ENCODE measurements at regions not wholly inside any gene's neighbourhood (a gene's known extent, or its start where the extent isn't known, plus 50 kb on each side); places are given as distances from the start of the nearest gene placed in this dataset.
A peak's percentile ranks its signal among the peaks of the same experiment; 100 is the strongest.

DNA sequence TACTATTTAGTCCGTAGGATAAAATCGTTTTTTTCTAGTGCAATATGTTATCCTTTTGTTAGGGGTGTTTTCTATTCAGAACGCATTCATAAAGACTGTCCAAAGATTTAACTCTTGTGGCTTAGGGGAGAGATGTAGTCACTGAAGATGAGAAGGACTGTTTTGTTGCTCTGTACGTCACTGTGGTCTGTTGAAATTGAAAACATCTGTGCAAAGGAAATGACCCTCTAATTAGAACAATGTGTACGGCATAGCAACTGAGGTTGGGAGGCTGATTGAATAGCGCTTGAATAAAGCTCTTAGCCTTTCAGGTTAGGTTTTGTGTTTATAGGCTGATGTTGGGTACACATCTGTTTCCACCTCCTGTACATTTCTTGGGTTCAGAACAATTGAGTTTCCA lies 453.4 kb upstream of the AKR1E2 start:
- no peak for DNase-seq

DNA sequence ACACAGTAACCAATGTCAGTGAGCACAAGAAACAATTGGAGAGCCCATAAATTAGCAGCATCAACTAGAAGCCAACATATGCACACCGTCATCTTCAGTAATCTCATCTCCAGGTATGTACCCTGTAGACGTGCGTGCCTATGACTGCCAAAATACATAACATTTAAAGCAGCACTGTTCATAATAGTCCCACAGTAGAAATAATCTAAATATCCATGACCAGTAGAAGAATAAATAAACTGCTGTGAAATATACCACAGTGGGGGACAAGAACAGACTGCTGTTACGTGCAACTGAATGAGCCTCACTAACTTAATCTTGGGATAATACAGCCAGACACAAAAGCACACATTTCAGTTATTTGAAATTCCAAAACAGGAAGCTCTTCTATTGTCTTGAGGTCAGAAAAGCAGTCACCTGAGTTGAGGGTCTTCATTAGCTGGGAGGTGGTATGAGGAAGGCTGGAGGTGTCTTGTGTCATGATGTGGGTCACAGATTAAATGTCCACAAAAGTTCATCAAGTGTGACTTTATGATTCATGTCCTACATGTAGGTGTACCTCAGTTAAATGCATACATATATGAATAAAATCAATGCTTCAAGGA lies 454.2 kb upstream of the AKR1E2 start:
- DNase-seq = no peak

DNA sequence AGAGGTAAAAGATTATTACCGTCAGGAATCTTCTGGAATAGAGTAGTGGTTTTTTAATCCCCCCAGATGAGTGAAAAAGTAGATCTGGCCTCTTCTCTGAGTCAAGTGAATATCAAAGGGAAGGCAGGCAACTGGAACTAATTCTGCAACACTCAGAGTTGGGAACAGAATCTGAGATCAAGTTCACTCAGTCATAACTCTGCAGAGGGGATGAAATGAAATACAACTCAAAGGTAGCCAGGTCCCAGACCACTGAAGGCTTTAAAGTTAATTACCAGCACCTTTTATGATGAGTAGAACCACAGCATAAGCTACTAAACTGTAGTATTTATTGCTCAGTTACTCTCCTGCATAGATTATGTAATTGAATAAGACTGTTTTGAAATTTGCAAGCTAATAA lies 455.6 kb upstream of the AKR1E2 start:
- DNase-seq = no peak

DNA sequence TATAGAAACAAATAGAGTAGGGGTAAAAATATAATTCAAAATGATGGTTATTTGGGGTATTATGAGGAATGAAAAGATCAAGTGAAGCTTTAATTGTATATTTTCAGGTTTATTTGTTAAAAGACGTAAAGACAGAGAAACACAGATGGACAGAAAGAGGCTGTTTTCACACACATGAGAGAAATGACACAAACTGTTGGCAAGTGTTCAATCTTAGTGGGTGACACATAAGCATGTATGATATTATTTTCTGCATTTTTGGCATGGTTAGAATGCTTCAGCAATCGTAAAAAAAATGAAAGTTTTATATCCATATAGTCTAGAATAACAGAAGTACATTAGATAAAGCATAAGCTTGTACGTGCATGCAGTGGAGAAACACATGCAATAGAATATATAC lies 464.4 kb upstream of the AKR1E2 start:
- DNase-seq = no peak

DNA sequence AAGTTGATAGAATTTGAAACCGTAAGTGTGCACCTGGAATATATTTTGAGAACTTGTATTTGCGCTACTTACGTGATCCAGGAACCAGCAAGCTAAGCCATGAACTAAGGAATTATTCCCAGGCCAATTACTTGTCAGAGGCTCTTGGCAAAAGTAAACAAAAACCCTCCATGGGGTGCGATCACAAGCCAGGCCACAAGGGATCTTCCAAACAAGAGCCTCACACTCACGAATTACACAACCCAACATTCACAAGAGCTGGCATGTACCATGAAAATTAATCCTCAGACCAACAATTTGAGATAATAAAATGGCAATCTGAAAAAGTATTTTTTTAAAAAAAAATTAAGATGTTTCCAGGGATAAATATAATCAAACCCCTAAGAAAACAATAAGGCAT lies 467.0 kb upstream of the AKR1E2 start:
- DNase-seq = peak in 1 of 2 experiments; percentile 0

DNA sequence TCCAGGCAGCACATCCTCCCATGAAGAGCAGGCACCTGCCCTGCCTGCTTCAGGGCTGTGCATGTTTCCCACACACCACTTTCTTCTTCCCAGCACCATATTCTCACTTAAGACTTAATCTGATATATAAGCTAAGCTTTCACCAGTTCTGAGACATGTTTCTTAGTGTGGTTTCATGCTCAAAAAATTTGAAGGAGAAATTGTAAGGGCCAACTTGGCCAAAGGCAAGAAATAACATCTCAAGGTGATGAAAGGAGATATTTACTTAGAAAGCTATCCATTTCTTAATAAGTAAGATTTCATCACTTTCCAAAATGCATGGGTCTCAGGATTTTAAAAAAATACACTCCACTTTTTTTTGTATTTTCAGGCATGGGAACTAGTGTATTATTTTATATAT lies 468.1 kb upstream of the AKR1E2 start:
- DNase-seq = no peak

DNA sequence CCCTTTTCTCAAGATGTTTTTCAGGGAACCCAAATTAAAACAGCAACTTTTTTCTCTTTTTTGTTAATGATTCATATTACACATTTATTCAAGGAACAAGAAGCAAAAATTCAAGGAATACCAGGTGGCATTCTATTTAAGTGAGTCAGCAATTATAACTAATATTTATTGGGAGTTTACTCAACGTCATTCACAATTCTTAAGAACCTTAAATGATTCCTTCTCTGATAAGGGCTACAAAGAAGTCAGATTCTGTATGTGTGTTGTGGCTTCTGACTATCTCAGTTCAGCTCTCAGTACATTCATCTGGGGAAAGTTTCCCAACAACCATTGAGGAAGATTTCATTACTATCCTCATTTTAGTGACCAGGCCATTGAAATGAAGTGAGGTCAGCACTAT lies 470.7 kb upstream of the AKR1E2 start:
- no peak for DNase-seq

DNA sequence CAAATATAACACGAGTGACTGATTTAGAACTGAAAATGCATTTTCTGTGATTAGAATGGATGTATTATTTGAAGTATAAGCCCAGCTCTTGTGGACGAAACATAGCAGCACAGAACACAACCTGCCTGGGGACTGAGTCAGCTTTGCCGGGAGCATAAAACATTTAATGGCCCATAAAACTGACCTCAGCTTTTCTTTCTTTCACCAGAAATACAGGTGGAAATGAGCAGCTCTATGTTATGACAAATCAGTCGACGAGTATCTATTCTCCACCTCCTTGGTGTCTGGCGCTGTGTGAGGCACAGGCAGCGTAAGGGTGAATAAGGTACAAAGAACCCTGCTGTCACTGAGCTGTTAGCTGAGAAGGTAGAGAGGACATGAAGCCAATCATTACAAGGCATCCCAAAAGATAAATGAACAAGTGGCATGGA lies 471.6 kb upstream of the AKR1E2 start:
- no peak for DNase-seq

DNA sequence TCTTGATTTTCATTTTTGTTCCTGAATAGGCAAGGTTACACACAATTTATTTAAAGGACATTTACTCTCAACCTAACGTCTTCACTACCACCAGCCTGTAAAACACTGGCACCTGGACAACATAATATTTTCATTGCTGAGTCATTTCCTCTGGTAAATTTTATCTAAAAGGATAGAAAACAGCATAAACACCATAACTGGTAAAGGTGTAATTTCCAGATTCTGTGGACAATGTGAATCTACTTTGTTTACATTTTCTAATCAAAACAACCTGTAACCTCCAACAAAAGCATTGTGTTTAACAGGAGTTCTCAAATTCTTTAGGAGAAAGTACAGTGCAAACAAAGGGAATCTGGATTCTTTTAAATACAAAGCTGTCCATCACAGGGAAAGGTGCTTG lies 472.0 kb upstream of the AKR1E2 start:
- no peak for DNase-seq

DNA sequence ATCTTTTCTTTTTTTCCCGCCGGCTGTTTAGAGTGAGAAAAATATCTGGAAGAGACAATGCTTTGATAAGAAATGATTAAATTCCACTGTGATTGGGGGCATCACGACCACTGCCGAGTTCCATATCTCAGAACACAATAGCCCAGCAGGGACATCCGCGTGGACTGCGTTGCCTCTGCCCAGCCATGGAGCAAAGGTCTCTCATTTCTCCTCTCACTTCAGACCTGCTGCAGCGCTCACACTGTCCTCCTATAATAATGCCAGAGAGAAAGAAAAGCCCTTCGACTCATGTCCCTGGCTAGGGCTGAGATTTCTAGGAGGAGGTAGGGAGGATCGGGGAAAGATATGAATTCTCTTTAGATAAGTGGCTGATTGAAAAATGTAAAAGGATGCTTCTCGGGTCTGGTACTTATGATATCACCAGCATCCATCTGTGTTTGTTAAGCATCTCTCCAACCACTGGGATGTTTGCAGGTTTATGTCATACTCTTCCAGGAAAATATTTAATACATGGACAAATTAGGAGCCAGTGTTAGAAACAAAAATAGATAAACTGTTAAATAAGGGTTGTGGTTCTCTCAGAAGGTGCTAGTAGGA lies 472.9 kb upstream of the AKR1E2 start:
- DNase-seq = no peak

DNA sequence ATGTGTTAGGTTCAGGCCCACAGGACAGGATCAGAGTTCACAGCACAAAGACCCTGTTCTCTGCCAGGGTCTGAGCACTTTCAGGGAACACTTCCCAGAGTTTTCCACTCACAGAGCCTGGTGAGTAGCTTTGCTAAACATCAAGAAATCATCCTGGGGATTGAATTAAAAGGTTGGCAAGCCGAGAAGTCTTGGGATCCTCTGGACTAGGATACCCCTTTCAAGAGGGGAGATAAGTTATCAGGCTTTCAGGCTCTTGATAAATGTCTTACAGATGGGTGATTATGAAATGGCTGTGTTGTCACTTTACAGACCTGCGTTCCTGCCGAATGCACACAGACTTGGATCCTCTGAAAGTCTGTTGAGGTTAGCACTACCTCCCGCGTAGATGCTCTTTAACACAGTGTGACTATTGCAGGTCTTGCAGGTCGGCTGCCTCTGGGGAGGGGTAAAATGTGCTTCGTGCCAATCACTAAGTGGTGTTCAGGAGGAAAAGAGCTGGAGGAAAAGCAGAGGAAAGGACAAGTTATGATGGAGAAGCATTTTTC lies 473.5 kb upstream of the AKR1E2 start:
- DNase-seq = no peak

DNA sequence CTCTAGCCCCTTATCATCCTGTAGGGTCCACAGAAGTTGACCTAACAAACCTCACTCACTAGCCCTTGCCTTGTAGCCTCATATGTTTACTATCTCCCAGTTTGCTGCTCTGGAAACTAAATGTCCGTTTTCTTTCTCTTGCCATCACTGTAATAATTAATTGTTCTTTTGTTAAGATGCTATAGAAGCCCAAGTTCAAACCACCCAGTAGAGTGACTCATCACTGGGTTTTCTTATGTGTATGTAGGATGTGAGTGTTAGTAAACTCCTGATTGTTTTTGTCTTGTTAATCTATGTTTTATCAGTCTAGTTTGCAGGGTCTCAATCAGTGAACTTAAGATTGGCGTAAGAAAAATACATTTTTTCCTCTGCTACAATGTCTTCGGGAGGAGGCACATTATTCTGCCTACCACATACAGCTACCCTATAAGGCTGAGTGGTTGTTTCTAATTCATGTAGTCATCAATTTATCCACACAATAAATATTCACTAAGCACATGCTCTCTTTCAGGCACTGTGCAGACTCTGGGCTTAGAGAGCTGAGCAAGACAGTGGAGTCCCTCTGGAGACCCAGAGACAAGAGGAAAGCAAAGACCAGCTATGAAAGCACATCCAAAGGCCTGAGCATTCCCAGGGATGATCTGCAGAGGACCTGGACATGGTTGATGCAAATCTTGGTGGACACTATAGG lies 474.1 kb upstream of the AKR1E2 start:
- no peak for DNase-seq

DNA sequence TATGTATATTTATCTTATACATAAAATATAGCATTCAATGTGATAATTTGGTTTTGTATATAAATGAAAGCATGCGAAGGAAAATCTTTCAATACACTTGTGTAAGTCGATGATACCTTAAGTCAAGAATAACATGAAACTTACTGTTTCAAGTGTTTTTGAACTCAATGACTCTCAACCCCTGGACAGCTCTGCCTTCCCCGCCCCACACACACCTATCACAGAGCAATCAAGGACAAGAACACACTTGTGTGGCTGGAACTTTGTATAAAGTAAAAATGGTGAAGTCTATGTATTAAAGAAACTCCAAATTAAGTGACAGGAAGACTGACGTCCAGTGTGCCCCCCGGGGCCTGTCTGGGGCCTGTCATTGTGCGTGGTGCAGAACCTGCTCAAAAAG lies 478.6 kb upstream of the AKR1E2 start:
- no peak for DNase-seq

DNA sequence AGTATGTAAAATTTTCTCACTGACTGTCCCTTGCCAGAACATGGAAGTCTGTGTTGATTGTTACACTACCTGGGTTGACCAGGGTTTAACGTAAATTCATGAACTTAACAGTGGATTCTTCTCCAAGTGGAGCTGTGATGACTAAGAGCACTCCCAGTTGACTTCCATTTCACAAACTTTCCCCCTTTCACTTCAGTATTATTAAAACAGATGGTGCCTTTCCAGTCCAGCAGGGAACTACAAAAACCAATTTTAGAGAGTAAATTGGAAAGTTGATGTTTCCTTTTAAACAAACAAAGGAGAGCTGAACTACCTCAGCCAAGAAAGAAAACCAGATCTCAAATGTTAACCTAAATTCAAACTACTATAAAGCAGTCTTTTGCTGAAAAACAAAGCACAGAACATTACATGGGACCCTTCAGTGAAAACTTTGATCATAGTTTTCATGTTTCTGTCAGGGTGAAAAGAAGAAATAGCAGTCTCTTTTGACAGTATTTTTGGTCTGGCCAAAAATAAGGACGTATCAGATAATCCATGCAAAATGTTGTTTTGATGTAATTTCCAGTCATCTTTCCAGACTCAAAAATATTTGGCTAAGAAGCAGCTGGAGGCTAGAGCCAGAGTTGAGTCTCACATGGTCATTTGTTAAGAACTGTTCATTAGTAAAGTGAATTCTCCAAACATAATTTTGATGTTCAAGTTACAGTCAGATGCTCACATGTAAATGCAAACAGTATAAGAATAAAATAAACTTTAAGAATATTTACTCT lies 479.9 kb upstream of the AKR1E2 start:
- no peak for DNase-seq

DNA sequence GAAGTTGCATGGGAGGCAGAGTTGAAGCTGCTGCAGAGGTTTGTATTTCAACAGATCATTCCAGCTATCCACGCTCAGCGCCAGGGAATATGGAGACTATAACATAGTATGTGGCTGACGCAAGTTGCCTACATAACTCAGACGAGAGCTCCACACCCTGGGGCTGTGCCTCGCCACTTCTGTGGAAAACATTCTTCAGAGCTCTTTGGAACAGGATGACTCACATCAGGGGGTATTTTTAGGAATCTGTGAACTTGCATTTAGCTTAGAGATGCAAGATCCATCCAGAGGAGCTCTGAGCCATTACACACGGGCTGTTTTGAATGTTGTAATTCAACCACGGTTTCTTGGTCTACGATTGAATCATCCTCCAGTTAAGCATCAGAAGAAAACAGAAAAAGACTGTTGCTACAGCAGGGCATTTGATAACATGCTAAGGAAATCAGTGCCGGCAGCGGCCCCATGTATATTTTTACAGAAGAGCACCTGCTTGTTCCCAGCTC lies 481.5 kb upstream of the AKR1E2 start:
- DNase-seq = no peak

DNA sequence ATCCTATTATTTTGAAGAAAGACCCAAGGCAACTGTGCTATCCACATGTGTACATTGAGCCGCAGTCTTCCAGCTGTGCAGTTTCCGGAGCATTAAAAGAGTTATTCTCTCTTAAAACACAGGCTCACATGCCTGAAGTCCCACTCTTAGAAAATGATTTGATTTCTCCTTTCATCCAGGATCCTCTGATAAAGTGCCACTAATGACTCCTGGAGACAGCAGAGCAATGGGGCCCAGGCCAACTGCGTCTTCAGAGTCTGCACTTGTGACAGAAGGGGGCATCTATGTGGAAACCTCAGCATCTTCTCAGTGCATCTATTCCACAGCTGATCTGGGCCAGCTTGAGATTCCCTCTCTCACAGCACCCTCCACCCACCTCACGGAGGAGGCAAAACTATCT lies 482.1 kb upstream of the AKR1E2 start:
- DNase-seq = no peak

DNA sequence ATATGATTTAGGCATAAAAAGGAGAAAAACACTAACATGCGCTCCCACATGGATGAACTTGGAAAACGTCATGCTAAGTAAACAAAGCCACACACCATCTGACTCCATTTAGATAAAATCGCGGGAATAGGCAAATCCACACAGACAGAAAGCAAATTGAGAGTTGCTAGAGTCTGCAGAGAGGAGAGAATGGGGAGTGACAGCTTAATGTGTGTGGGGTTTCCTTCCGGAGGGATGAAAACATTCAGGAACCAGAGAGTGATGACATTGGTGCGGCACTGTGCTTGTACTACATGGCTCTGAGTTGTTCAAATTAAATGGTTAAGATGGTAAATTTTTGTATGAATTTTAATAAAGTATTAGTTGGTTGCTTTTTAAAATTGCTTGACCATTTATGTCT lies 482.9 kb upstream of the AKR1E2 start:
- no peak for DNase-seq

DNA sequence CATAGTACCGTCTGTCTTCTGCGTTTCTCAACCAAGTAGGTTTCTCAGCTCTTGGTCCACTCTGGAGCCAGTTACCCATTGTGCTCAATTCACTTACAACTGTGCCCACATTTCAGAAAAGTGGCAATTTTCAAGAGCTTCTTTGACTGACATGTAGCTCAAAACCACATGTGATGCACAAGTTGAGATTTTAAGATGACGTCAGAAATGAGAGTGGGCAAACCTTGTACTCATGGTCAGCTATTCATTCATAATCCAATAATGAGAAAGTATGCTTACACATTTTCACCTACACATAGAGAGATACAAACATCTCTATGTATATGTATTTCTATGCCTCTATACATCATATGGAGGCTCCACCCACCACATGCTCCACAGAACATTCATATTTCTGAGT lies 487.2 kb upstream of the AKR1E2 start:
- DNase-seq = no peak

DNA sequence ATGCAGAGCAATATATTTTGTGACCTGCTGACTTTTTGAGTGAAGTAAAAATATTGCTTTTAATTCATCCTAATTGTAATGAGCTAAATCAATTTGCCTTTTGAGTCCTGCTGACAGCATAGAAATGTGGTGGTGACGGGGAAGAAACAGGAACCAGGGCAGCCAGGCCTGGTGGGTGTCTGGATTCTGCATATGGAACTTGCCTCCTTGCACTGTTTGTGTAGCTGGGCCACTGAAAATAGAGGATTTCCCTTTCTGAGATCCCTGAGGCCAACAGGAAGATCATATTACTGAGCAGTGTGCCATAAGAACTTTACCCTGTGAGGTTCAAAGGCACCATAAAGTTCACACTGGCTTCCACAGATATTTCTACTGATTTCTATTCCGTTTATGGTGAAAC lies 488.4 kb upstream of the AKR1E2 start:
- DNase-seq = no peak

DNA sequence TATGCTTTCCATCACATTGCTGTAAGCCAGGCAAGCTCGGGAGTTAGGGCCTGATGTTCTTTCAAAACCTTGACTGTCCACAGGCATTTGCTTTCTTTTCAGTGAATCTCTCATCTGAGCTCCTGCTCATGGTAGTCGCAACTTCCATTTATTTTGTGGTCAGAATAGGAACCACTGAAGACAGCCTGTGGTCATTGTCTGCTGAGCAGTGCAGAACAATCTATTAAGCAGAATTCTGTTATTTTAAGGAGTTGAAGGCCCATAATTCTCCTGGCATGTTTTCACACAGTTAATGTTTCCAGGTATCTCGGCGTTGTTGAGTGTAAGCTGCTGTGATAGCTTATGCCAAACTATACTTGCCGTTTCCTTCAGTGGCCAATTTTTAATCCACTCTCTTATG lies 491.1 kb upstream of the AKR1E2 start:
- no peak for DNase-seq

DNA sequence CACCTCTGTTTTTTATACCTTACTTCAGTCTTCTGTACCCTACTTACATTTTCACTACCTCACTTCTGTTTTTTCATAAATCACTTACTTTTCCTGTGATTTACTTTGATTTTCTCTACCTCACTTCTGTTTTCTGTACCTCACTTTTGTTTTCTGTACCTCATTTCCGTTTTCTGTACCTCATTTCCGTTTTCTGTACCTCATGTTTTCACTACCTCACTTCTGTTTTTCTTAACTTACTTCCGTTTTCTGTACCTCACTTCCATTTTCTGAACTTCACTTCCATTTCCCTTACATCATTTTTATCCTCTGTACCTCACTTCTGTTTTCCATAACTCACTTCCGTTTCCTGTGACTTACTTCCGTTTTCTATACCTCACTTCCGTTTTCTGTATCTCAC lies 492.0 kb upstream of the AKR1E2 start:
- no peak for DNase-seq

DNA sequence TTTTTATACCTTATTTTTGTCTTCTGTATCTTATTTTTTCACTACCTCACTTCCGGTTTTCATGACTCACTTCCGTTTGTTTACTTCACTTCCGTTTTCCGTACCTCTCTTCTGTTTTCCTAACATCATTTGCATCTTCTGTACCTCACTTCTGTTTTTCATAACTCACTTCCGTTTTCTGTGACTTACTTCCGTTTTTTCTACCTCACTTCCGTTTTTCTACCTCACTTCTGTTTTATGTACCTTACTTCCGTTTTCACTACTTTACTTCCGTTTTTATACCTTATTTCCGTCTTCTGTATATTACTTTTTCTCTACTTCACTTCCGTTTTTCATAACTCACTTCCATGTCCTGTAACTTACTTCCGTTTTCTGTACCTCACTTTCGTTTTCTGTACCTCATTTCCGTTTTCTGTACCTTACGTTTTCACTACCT lies 492.5 kb upstream of the AKR1E2 start:
- no peak for DNase-seq

DNA sequence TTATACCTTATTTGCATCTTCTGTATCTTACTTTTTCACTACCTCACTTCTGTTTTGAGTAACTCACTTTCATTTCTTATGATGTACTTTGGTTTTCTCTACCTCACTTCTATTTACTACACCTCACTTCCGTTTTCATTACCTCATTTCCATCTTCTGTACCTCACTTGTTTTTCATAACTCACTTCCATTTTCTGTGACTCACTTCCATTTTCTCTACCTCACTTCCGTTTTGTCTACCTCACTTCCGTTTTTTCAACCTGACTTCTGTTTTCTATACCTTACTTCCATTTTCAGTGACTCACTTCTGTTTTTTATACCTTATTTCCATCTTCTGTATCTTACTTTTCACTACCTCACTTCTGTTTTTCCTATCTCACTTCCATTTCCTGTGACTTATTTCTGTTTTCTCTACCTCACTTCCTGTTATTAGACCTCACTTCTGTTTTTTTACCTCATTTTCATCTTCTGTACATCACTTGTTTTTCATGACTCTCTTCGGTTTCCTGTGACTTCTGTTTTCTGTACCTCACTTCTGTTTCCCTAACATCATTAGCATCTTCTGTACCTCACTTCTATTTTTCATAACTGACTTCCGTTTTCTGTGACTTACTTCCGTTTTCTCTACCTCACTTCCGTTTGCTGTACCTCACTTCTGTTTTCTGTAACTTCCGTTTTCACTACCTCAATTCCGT lies 493.1 kb upstream of the AKR1E2 start:
- DNase-seq = no peak

Measured in NCI-H187 (cell line).